CD4-positive, alpha-beta T cell treated with Interleukin-17A for 1 hour (primary cell): ENCODE measurements at regions not wholly inside any gene's neighbourhood (a gene's known extent, or its start where the extent isn't known, plus 50 kb on each side); places are given as distances from the start of the nearest gene placed in this dataset.

ENCODE experiments used
- DNase-seq: peaks from one replicate; pipeline ENCODE4 v3.0.0-alpha.2; 2020

DNA sequence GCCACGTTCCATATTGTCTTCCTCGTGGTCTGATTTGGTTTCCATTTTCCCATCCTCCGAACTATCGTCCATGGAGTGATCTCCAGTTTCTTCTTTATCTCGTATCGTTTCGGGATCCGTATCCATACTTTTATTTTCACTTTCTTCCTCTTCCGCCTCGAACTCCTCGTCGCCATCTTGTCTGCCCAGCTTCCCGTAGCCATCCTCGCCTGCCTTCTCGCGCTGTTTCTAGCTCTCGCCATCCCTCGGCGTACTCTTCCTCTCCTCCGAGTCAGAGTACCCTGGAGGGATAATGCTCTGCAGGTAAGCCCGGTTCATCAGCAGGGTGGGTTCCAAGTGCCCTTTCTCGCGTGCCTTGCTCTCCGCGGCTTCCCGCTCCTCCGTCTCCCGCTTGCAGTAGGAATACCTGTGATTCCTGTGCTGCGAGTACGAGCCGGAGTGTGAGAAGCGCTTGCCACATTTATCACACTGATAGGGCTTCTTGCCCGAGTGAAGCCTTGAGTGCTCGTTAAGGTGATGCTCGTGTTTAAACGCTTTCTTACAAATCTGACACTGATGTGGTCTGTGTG lies 134.5 kb upstream of the TAPT1 start:
- DNase-seq: no peak

GRCh38 chr4:16353165-16353564 lies 126.9 kb upstream of the TAPT1 start:
- no peak for DNase-seq

DNA sequence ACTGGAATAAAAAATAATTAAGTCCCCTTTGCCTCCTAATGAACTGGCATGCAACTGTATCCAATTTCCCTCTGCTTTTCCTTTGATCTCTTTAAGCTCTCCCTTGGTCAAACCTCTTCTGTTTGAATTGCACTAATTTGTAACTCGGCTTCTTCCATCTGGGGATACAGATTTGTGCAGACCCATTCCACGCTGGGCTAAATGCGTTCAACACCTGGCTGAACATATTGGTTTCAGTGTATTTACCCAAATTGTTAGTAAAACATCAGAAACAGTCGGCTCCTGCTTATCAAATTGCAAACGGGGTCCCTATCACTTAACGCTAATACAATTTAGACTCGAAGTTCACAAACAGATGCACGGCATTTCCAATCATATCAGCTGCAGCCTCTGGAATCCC lies 124.9 kb upstream of the TAPT1 start:
- DNase-seq: no peak

- no peak for DNase-seq
Observed at GRCh38 chr4:16344853-16345252, 118.6 kb upstream of the TAPT1 start.

DNA sequence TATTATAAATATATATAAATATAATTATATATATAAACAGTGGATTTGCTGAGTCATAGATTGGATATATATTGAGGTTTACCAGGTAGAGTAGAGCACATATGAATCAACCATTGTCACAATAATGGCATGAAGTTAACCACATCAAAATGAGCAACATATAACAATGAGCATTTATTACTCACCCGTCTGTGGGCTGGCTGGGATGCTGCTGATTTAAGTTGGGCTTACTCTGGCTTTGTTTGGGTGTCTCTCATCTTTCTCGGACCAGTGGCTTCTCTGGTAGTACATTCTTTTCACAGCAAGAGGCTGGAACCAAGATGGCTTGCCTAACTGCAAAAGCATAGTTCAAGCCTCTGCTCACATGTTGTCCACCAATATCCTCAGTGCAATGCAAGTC lies 111.7 kb upstream of the TAPT1 start:
- DNase-seq: no peak

DNA sequence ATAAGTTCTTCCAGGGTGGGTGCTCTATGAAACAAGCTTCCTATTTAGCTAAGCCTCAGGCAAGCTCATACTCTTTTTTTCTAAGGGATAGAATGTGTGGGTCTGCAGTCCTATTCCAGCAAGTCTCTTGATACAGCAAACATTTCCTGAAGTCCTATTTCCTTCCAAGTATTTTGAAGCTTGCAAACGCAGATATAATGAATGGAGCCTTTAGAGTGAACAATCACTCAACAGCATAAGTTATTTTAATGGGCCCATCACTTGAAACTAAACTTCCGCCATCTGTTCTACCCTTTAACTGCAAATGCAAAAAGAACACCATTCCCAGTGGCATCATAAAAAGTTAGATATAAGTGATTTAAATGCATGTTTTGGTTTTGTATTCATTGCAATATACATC lies 108.3 kb upstream of the TAPT1 start:
- DNase-seq: no peak

- DNase-seq: no peak
Observed at GRCh38 chr4:16329797-16330134, 103.5 kb upstream of the TAPT1 start.

DNA sequence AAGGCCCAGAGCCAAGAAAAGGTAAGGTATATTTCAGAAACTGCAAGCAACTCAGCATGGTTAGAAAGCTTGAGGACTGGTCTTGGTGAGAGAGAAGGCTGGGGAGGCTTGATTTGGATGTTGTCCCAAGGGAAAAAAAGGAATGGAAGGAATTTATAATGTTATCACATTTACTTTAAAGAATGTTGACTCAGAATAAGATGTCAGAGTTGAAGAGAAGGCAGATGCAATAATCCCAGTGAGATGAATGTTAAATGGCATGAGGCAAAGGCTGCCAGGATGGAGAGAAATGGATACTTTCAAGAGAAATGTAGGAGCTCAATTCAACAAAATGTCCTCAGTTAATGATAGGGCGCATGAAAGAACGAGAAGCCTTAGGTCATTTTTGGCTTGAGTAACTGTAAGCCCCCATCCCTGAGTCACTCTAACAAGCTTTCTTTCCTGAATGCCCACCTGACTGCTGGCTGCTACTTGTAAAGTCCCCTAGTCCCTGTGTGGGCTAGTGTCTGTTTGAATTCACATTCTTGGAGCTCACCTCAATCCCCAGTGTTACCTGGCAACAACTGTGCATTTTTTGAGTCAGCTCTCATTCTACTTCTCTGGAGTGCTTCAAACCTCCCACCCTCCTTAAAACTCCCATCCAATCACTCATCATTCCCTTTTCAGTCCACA lies 103.0 kb upstream of the TAPT1 start:
- no peak for DNase-seq

DNA sequence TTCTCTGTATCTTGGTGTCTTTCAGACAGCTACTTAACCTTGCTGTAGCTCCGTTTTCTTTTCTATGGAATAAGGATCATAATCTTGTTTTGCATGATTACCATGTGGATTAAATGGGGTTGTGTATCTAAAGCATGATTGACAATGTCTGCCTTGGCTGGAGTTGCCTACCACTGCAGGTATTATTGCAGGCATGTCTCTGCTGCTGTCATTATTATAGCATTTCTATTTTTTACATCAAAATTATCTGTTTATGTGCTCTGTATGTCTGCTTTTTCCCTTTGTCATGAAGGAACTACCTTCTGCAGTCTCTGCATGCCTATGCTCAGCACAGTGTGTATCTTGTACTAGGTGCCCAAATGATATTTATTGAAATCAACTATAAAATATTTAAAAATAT lies 95.9 kb upstream of the TAPT1 start:
- no peak for DNase-seq

- DNase-seq: no peak
Observed at GRCh38 chr4:16315456-16315855, 89.2 kb upstream of the TAPT1 start.

DNA sequence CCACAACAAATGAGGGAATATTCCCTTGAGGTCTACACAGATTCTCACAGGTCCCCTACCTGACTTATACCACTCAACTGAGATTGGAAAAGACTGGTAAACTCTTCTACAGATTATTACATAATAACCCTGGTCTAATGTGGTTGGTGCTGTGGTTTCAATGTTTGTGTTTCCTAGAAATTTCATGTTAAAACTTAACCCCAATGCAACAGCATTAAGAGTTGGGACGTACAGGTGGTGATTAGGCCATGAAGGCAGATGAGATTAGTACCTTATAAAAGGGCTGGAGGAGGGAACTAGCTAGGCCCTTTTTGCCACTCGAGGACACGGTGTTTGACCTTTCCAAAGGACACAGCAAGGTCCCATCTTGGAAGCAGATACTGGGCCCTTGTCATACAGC lies 84.3 kb upstream of the TAPT1 start:
- DNase-seq: no peak

DNA sequence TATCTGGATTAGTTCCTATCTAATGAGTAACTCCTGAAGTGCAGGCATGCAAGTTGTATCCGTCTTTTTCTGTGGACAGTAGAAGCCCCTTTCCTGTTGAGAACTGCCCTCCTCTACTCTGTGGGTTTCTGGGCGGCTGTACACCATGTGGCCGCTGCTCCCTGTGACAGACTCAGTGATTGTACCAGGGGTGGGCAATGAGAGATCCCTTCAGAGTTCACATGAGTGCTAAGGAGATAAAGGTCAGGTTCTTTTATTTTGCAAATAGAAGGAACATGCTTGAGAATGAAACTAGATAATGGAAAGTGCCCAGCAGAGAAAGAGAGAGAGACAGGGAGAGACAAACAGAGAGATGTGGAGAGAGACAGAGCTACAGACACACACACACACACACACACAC lies 76.4 kb upstream of the TAPT1 start:
- DNase-seq: no peak

DNA sequence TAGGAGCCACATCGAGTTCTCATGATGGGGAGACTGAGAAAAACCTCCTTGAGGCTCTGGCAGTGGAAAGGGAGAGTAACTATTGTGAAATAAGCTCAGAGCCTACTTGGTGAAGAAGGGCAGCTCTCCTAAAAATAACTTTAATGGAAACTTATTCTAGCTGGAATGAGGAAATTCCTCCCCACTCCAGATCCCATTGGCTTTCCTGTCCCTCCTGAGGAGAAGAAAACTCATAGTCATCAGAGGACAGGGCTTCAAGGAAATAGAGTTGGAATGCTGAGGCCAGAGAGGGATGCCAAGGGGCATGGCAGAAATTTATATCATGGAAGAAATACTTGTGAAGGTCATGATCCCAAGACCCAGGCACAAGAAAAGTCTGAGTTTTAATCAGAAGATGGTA lies 70.7 kb upstream of the TAPT1 start:
- no peak for DNase-seq

GRCh38 chr4:16294455-16294854 lies 68.2 kb upstream of the TAPT1 start:
- DNase-seq: no peak

GRCh38 chr4:16293210-16293838 lies 67.1 kb upstream of the TAPT1 start:
- no peak for DNase-seq

- no peak for DNase-seq
Observed at GRCh38 chr4:16292585-16292984, 66.3 kb upstream of the TAPT1 start.

DNA sequence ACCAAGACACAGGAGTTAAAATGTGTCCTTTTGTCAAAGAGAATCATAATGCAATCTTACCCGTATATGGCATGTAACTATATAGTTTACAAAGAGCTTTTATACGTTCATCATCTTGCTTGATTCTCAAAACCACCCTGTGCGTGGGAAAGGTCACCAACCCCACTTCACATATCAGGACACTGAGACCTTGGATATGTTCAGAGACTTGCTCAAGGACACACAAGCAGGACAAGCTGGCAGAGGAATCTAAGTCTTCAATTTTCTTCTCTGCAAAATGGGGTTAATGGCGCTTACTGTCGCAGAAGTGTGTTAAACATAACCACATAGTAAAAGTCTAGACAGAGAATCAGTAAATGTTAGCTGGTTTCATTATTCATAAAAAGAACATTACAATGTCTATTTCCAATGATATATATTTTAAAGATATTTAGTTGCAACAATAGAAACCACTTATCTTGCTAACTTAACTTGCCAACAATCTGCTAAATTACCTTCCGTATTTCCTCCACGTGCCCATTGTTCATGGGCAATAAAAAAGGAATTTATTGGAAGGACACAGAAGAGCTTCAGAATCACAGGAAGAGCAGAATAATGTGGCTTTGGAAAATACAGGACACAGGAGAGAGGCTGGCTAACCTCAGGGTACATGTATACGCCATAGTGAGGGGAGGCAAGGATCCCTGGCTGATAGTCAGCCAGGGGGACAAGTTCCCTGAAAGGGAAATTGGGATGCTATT lies 64.6 kb upstream of the TAPT1 start:
- no peak for DNase-seq

DNA sequence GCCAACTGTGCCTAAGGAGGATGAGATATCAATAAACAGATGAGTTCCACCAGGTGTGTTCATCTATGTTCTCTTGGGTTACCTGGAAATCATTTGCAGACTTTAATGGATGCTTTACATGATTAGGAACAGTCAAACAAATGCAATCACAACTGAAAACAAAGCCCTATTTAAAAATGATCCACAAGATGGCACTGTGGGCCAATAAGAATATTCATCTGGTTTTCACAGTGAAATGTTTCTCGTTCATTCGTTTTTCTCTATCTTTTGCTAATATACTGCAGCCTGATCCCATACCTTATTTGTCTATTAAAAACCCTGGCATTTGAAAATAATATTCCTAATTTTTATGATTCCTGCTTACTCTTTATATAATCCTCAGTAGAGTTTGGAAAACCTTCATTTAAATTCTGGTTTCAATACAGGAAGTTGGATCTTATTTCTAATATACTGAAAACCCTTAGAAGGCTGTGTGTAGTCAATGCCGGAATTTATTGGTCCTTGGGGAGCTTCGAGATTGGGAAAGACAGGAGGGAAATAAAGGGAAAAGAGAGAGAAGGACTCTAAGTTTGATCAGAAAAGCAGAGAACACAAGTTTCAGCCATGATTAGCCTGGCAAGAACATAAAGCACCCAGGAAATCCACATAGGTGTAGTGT lies 63.8 kb upstream of the TAPT1 start:
- DNase-seq: peak; percentile 25

DNA sequence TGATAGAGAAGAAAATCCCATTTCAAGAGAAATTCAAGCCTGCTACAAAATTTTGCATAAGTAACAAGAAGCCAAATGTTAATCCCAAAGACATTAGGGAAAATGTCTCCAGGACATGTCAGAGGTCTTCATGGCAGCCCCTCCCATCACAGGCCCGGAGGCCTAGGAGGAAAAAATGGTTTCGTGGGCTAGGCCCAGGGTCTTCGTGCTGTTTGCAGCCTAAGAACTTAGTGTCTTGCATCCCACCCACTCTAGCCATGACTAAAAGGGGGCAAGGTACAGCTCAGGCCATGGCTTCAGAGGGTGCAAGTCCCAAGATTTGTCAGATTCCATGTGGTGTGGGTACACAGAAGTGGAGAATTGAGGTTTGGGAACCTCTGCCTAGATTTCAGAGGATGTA lies 57.8 kb upstream of the TAPT1 start:
- no peak for DNase-seq

- no peak for DNase-seq
Observed at GRCh38 chr4:16278178-16278577, 51.9 kb upstream of the TAPT1 start.
